GM19351 (cell line): ENCODE measurements at regions not wholly inside any gene's neighbourhood (a gene's known extent, or its start where the extent isn't known, plus 50 kb on each side); places are given as distances from the start of the nearest gene placed in this dataset.
"Not testable (repeated sequence)": the region's sequence is repeated elsewhere in the genome, so short reads cannot be mapped to it uniquely, and the experiment has no call there.

Experiments used
- ATAC-seq: cut with Tn5 transposase; IDR thresholded peaks from one replicate; pipeline ENCODE4 v1.9.1; 2021; ENCODE audit warnings: mild to moderate bottlenecking, moderate library complexity; ENCODE audit not compliant: unreplicated experiment

DNA sequence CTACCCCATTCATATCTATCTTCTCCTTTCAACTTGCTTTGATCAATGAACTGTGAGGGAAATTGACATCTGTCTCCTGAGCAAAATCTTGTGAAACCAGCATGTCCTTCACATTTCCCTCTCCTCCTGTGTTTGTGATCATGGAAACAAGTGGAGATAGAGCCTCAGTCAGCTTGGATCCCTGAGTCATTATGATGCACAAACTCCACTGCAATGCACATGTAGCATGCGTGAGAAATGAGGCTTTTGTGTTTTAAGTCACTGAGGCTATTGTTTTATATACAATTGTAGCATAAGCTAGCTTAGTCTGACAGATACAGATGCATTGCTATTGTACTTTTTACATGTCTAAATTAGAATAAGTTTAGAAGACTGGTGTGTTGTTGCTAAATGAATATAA, 85.2 kb upstream of the HNMT start:
- ATAC-seq = no peak

DNA sequence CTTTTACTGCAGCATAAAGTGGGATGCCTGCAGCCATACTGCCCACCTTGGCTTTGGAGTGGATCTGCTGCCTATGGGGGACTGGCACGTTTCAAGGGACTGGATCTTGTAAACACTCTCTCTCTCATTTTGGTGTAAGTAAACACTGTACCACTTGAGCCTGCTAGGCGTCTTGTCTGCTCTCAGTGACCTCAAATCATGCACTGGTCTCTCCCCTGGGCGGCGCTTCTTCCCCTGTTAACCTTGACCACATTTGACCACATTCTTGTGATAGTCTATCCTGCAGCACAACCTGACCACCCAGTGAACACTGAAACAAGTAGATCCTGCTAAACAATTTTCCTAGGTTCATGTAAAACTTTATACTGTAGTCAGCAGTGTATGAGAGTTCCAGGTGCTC, 82.6 kb upstream of the HNMT start:
- ATAC-seq = no peak

DNA sequence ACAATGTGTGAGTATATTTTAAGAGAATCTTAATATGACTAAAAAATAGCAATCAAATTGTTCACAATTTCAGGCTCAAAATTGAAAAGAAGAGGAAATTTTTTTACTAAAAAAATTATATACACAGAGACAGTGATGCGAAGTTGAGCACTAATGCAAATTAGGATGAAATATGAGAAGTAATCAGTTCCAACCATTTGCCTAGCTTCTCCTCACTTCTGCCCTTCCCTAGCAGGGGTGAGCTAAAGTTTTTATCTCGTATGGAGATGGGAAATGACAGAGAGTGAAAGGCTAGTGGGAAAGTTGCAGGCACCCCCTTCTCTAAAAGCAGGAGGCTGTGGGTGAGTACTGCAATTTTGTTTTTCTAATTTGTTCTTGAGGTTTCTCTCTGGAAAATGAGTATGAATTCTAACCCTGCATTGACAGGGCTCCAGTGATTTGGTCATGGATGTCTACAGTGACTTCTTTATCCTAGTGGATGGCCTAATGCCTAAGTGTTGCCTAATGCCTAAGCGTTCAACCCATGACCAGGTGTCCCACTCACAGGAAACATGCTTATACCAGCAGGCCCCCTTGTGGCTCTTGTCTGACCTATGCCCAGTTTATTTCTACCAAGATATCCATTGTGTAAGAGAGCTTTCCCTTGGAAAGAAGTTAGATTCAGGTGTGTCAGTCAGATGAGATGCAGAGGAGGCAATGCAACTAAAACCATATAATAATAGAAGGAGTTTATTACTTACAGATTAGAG, 78.0 kb upstream of the HNMT start:
- no peak for ATAC-seq

DNA sequence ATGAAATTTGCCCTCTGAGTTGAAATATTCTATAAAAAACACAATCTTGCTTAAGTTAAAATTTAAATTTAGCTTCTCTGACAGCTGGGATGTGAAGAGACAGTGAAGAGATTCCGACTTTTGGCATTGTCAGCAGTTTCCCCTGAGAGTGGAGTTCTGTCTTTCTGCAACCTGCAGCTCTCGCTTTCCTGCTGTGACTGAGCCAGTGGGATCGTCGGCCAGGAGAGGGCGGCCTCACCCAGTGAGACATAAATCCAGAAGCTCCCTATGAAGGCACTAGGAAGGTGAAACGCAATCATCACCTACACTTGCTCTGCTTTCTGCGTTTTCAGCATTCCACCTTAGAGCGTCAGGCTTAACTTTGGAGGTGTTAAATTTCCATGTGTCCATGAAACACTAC, 75.4 kb upstream of the HNMT start:
- no peak for ATAC-seq

DNA sequence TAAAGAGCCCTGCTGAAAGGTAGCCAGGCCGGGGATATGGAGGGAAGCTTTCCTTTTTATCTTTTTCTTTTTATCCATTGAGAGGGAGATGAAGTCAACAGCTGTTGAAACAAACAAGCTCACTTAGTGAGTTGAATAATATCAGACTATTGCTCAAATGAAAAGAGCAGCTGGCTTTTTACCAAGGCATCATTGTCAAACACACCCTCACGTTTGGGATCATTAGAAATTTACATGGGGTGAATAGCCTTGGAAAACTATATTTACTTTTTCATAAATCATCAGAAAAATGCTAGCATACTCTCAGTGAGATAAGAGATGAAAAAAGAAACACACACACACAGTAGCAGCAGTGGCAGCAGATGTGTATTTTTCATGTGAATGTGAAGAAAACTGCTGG, 71.5 kb upstream of the HNMT start:
- ATAC-seq = no peak

DNA sequence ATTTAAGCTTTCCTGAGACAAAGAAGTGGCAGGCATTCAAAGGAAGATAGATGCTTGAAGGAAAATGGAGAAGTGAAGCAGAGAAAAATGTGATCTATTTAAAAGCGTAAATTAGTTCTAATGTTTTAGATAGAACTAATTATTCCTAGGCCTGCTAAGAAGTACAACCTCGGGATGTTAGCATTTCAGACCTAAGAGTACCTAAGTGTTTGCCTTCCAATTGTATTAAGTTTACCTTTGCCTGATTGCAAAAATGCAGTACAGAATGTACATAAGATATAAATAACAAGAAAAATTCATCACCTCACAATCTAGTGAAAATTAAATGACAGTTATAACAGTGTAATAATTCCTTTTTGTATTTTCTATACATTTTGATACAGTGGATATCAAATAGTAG, 71.1 kb upstream of the HNMT start:
- ATAC-seq = no peak

DNA sequence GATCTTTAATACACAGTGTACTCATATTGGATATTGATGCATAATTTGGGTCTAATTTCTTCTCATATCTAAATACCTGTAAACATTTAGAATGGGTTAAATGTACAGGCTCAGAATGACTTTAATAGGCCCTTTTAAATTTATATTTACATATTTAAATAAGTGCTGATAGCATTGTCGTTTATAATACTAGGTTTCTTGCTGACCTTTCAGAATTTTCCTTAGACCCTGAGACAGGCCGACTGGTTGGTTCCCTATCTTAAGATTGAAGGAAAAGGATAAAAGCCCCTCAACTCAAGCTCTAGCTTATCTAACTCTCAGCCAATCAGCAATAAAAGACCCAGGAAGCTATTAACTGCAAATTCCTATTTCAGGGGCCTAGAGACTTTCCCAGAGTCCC, 67.8 kb upstream of the HNMT start:
- no peak for ATAC-seq

DNA sequence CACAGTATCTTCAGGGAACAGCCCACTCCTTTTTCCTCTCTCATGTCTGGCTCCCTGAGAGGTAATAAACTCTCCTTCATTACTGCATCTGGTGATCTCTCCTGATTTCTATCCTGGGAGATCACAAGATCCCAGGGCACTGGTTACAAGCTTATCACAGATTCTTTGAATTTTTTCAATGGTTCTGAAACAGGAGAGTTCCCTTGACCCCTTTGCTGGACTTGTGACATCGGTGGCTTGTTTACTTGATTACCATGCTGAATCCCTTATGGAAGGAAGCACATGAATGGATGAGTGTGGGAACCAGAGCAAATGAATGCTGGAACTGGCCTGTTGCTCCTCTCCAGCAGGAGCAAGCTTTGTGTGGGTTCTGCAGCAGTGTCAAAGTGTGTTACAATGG, 67.2 kb upstream of the HNMT start:
- no peak for ATAC-seq

DNA sequence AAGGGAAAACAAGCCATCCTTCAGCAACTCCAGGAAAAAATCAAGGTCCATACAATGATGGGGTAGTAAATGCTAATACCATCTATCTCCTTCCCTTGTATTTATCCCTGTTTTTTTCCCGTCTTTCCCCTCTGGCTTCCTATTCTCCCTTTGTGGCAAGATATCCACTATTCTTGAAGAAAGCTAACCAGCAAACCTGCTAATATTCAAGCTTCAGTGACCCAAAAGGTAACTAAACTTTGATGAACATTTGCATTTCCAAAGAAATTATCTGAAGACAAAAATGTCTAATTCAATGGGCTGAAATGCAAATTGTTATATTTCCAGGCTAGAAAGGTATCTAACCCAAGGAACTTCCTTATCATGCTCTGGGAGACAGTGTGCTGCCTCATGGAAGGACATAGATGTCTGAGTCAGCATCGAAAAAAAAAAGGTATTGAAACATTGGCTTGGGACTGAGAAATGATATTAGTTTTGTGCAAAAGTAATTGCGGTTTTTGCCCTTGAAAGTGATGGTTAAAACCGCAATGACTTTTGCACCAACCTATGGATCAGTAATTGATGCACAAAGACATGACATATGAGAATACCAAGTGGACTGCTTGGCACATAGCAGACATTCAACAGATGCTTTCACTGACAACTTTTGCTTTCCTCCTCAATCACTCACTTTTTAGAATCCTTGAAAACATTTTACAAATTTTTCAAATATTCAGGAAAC, 63.7 kb upstream of the HNMT start:
- ATAC-seq = no peak

DNA sequence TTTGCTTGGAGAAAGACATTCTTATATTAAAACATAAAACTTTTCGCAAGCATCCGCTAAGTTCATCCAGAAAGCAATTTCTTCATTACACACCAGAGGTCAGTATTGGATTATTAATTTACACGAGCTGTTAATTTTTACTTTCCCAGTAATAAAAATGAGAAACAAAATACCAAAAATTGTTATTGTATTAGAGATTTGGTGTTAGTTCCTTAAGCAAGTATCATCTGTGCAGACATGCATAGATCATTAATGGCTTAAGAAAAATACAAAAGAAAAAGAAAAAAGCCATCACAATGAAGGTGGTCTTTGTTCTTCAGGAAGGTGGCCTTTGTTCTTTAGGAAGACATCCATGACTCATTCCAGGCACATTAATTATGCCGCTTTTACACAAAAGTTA, 53.6 kb upstream of the HNMT start:
- no peak for ATAC-seq

DNA sequence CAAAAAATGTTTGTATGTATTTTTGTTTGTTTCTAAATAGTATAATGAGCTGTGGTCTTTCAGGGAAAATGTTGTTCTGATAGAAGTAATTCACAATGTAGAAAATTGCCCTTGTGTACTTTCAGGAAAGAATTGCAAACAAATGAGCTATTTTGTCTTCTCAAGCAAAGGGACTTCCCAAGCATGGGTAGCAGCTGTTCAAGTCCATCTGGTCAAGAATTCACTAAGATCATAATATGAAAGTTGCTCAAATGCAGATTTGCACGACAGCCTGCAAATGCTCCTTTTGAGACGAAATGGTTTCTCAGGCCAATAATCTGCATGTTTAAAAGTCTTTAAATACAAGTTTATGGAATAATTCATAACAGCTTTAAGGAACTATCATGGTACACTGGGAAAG, 51.9 kb upstream of the HNMT start:
- ATAC-seq = no peak

DNA sequence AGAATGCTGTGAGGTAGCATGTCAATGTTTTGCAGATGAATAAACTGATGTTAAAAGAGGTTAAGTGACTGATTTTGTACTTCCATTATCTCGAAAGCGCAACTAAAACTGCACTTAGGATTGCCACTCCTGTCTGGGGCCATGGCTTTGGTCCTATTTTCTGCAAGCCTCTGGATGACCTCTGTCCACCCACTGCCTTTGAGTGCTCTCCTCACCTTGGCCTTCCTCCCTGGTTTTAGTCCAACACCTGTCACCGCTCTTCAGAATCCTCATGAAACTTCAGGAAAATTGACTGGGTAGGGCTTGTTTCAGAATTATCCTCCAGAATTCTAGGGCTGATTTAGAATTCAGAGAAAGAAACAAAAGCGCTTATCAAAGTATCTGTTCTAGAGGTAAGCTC, 51.1 kb upstream of the HNMT start:
- no peak for ATAC-seq

DNA sequence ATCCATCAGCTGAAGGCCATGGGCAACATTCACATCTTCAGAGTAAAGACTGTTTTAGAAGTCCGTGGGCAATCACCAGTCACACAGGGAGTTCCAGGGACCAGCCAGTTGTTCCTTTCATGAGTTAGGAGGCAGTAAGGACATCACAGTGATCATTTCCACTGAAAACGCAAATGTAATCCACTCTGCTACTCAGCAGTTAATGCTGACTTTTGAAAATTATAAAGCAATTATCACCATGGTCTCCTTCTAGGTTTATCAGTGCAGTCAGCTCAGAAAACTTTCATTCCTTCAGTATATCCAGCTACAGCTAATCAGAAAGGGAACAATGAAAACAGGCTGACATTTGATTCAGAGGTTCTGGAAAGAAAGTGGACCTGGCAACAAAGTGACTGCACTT, 50.6 kb upstream of the HNMT start:
- ATAC-seq = not testable (repeated sequence)
